Body of pancreas (tissue), 4 donors: ENCODE measurements at regions not wholly inside any gene's neighbourhood (a gene's known extent, or its start where the extent isn't known, plus 50 kb on each side); places are given as distances from the start of the nearest gene placed in this dataset.

Source experiments
- ATAC-seq: fragments of 150-250 bp; one replicate; pipeline ENCODE4 v1.9.1; 2016
- DNase-seq, 4 donors: peaks; one replicate each; pipeline ENCODE4 v3.0.0-alpha.2; 2019
- H3K27ac ChIP-seq, 4 donors: fragments of 200-600 bp; sonication (generic); 1 replicate in 3 of 4; 2 replicates in 1 of 4; pipeline versions ENCODE4 v1.5.1 to v1.6.1; 2016 to 2019; ENCODE audit warnings: mild to moderate bottlenecking in 1 of 4, mixed read lengths in 1 of 4, moderate library complexity in 1 of 4
- H3K27me3 ChIP-seq, 2 donors: fragments of 200-600 bp; sonication (generic); one replicate each; pipeline ENCODE4 v1.6.0; 2016; ENCODE audit warnings: mild to moderate bottlenecking in 1 of 2
- H3K36me3 ChIP-seq, 2 donors: fragments of 200-600 bp; sonication (generic); replicated peaks in 1 of 2; 2 replicates each; pipeline ENCODE4 v1.5.1; 2016; ENCODE audit warnings: low read depth in 2 of 2; ENCODE audit not compliant: insufficient read depth in 1 of 2
- H3K4me1 ChIP-seq: fragments of 200-600 bp; sonication (generic); one replicate; pipeline ENCODE4 v1.6.0; 2016
- H3K4me3 ChIP-seq, 2 donors: fragments of 200-600 bp; sonication (generic); 1 replicate in 1 of 2; 2 replicates in 1 of 2; pipeline ENCODE4 v1.5.1; 2016 to 2019
- H3K9me3 ChIP-seq, 3 donors: fragments of 200-600 bp; sonication (generic); 1 replicate in 2 of 3; 2 replicates in 1 of 3; pipeline ENCODE4 v1.5.1; 2016
- POLR2A ChIP-seq, 3 donors: fragments of 450-650 bp; IDR thresholded peaks; one replicate each; pipeline ENCODE4 v1.6.1; 2016; ENCODE audit warnings: antibody characterized with exemption in 3 of 3, mild to moderate bottlenecking in 2 of 3
- WGBS, 2 donors: methylation state at CpG; one replicate each; pipeline ENCODE4 v1.1.5; 2017; 5-methylcytosine and 5-hydroxymethylcytosine counted together
- intact Hi-C: fragments of 100-400 bp; cut with DNase I; formaldehyde crosslinking; loops from one replicate; pipeline ENCODE4 v1.15.1; 2023
- TF ChIP-seq, protein P1 (sequence below), 7 experiments: fragments of 450-650 bp in 4 of 7; fragments of 200-600 bp in 3 of 7; sonication (generic) in 3 of 7; IDR thresholded peaks; one replicate each; pipeline ENCODE4 v1.5.1; 2016 to 2019; ENCODE audit warnings: antibody characterized with exemption in 7 of 7

DNA sequence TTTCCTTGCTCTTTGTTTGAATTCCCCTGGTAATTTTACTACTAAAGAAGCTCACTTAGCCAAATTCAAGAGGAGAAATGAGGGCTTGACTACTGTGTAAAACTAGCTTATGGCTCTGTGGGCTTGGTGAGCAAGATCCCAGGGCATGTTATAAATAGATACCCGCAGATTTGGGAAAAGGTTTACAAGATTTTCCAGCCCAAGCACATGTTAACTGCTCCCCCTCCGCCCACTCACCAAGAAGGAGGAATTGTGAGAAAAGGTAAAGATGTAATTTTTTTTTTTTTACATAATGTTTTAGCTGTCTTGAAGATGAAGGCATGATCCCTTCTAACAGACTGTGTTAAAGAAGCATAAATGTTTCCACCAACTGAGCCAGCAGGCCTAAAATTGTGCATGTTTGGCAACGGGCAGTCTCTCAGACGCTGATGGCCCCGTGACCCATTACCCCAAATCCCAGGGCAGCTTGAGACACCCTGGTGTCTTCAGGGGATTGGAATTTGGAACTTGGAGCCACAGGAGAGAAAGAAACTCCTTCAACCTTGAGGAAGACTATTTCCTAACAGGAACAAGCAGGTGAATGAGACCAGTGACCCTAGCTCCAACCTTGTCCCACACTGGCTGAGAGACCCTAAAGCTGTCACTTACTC lies 429.8 kb upstream of the CELF2 start:
- no peaks in the 10 kb centered on the region for H3K4me1 ChIP-seq
- ATAC-seq (no peak), DNase-seq (no peak)
- no peaks in the 10 kb centered on the region for H3K27me3 ChIP-seq
- H3K36me3 ChIP-seq, result no peaks in the 10 kb centered on the region
- intact Hi-C loops, result no loop called here
- no peak overlapping the region for H3K4me3 ChIP-seq
- 72 to 73% methylated on average over 5 of the region's 5 CpGs for WGBS, 2 donors
- H3K27ac ChIP-seq, result no peak overlapping the region
- H3K9me3 ChIP-seq, result no peaks in the 10 kb centered on the region
- TF ChIP-seq, protein P1, sequence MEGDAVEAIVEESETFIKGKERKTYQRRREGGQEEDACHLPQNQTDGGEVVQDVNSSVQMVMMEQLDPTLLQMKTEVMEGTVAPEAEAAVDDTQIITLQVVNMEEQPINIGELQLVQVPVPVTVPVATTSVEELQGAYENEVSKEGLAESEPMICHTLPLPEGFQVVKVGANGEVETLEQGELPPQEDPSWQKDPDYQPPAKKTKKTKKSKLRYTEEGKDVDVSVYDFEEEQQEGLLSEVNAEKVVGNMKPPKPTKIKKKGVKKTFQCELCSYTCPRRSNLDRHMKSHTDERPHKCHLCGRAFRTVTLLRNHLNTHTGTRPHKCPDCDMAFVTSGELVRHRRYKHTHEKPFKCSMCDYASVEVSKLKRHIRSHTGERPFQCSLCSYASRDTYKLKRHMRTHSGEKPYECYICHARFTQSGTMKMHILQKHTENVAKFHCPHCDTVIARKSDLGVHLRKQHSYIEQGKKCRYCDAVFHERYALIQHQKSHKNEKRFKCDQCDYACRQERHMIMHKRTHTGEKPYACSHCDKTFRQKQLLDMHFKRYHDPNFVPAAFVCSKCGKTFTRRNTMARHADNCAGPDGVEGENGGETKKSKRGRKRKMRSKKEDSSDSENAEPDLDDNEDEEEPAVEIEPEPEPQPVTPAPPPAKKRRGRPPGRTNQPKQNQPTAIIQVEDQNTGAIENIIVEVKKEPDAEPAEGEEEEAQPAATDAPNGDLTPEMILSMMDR (IDR thresholded peaks at IDR 0.05), result no peak
- TF ChIP-seq POLR2A (IDR thresholded peaks at IDR 0.05), result no peak

DNA sequence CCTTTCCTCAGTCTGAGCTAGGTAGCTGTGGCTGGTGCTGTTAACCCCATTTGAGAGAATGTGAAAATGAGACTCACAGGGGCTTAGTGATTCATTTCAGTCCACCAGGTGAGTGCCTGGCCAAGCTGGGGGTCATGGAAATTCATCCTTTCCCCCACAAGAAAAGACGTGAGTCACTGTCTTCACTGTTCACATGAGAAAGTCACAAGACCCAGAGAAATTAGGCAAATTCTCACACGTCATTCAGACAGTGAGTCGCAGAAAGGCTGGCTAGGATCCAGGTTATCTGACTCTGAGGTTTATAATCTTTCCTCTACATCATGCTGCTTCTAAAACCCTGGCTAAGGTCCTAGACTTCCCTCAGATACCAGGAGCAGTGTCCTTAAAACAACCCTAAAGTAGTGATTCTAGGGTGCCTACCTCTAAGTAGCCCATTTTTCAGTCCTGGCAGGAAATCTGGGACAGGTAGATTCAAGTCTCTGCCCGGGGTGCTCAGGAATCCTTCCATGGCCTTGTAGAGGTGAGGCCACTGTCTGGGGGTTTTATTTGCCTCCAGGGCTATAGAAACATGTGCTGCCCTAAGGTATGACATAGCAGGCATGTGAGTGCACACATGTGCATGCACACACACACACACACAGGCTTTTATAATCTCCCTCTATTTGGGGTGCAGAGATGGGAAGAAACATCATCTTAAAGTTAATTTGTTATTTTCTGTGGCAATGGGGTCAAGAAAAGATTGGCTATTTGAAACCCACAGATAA lies 427.9 kb upstream of the CELF2 start:
- no peak for TF ChIP-seq POLR2A (IDR thresholded peaks at IDR 0.05)
- TF ChIP-seq, protein P1 (IDR thresholded peaks at IDR 0.05), result no peak
- no peaks in the 10 kb centered on the region for H3K9me3 ChIP-seq
- no peaks in the 10 kb centered on the region for H3K36me3 ChIP-seq
- no peak overlapping the region for H3K4me3 ChIP-seq
- ATAC-seq (no peak), DNase-seq (no peak)
- no peaks in the 10 kb centered on the region for H3K4me1 ChIP-seq
- intact Hi-C loops, result no loop called here
- 28 to 54% methylated on average over 4 of the region's 4 CpGs for WGBS, 2 donors
- H3K27me3 ChIP-seq, result no peaks in the 10 kb centered on the region
- no peak overlapping the region for H3K27ac ChIP-seq

DNA sequence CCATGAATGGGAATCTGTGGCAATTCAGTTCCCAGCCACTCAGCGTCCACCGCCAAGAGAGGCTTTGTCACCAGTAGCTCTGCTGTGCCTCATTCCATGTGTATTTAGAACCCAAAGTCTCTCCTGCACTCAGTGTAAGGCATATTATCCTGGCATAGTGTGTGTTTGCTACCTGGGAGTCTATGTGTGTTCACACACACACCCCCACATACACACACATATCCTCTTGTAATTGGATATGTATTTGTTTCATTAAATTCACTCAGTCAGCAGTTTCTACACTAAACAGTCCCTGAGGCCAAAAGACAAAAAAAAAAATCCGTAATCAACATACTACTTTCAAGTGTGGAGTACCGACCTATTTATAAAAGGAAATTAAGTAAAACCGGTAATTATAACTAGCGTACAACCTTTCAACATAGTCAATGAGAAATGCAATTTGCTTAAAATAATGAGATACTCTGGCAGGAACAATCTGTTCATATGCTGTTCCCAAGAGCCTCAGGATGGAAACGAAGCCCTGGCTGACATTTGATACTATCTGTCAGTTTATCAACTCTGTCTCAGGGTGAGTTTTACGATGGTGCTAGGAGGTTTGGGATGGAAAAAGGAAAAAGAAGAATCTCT lies 425.8 kb upstream of the CELF2 start:
- intact Hi-C loops, result no loop called here
- WGBS, 2 donors, result 54 to 60% methylated on average over 8 of the region's 8 CpGs
- Histone ChIP-seq H3K4me3 (no peak overlapping the region), H3K27me3 (no peaks in the 10 kb centered on the region), H3K36me3 (no peaks in the 10 kb centered on the region), H3K9me3 (no peaks in the 10 kb centered on the region), H3K4me1 (no peaks in the 10 kb centered on the region), H3K27ac (no peak overlapping the region)
- DNase-seq, result no peak
- TF ChIP-seq, protein P1 (IDR thresholded peaks at IDR 0.05), result no peak
- TF ChIP-seq POLR2A (IDR thresholded peaks at IDR 0.05), result no peak
- ATAC-seq, result no peak

DNA sequence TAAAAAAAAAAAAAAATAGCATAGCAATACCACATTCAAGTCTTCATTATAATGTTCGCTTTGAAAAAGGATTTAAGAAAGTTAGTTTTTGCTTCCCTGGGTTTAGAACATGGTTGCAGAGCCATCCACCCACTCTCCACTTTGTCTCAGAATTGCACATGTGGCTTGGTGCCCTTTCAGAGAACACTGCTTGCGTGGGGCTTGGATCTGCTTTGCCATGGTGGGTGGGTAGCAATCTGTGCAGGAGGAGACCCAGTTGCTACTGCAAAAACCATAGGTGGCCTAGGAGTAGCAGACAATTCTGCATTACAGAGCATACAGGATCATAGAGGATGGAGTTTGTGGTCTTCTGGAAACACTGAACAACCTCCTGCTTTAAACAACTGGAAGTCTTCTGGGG lies 421.4 kb upstream of the CELF2 start:
- 25 to 64% methylated on average over 2 of the region's 2 CpGs for WGBS, 2 donors
- H3K4me3 ChIP-seq, result no peak overlapping the region
- DNase-seq (no peak), ATAC-seq (no peak)
- intact Hi-C loops, result no loop called here
- no peak overlapping the region for H3K27ac ChIP-seq
- no peaks in the 10 kb centered on the region for H3K9me3 ChIP-seq
- H3K4me1 ChIP-seq, result no peaks in the 10 kb centered on the region
- TF ChIP-seq, protein P1 (IDR thresholded peaks at IDR 0.05), result no peak
- no peak for TF ChIP-seq POLR2A (IDR thresholded peaks at IDR 0.05)
- no peaks in the 10 kb centered on the region for H3K36me3 ChIP-seq
- H3K27me3 ChIP-seq, result no peaks in the 10 kb centered on the region
